ENCODE measurements at regions not wholly inside any gene's neighbourhood (a gene's known extent, or its start where the extent isn't known, plus 50 kb on each side); places are given as distances from the start of the nearest gene placed in this dataset.

GRCh38 chr16:72474501-72475123 is 302.7 kb upstream of the PMFBP1 start:
- no peaks in the 10 kb centered on the region for H3K4me1 ChIP-seq
- intact Hi-C loops (cut with DNase I; ENCODE audit: low total_unique reads), result no loop called here
- no peak overlapping the region for H3K27ac ChIP-seq
- no peaks in the 10 kb centered on the region for H3K36me3 ChIP-seq
- DNase-seq, result no peak
- no peaks in the 10 kb centered on the region for H3K9me3 ChIP-seq
- TF ChIP-seq CTCF (IDR thresholded peaks at IDR 0.05), result no peak
- H3K4me3 ChIP-seq, result no peak overlapping the region
- H3K27me3 ChIP-seq, result no peaks in the 10 kb centered on the region

GRCh38 chr16:72473631-72474030 is 301.7 kb upstream of the PMFBP1 start:
- no peaks in the 10 kb centered on the region for H3K27me3 ChIP-seq
- H3K4me1 ChIP-seq, result no peaks in the 10 kb centered on the region
- H3K27ac ChIP-seq, result no peak overlapping the region
- no peak overlapping the region for H3K4me3 ChIP-seq
- DNase-seq, result no peak
- no peaks in the 10 kb centered on the region for H3K9me3 ChIP-seq
- no peaks in the 10 kb centered on the region for H3K36me3 ChIP-seq
- no peak for TF ChIP-seq CTCF (IDR thresholded peaks at IDR 0.05)
- intact Hi-C loops (cut with DNase I; ENCODE audit: low total_unique reads), result no loop called here

- no peaks in the 10 kb centered on the region for H3K9me3 ChIP-seq
- no peak for DNase-seq
- TF ChIP-seq CTCF (IDR thresholded peaks at IDR 0.05), result no peak
- H3K4me3 ChIP-seq, result no peak overlapping the region
- no peak overlapping the region for H3K27ac ChIP-seq
- intact Hi-C loops (cut with DNase I; ENCODE audit: low total_unique reads), result no loop called here
- no peaks in the 10 kb centered on the region for H3K4me1 ChIP-seq
- no peaks in the 10 kb centered on the region for H3K36me3 ChIP-seq
- H3K27me3 ChIP-seq, result no peaks in the 10 kb centered on the region
These were observed 299.5 kb upstream of the PMFBP1 start for GRCh38 chr16:72471317-72471924.

GRCh38 chr16:72470541-72470940 is 298.6 kb upstream of the PMFBP1 start:
- Histone ChIP-seq H3K36me3 (no peaks in the 10 kb centered on the region), H3K9me3 (no peaks in the 10 kb centered on the region), H3K4me3 (no peak overlapping the region), H3K27me3 (no peaks in the 10 kb centered on the region), H3K27ac (no peak overlapping the region), H3K4me1 (no peaks in the 10 kb centered on the region)
- intact Hi-C loops (cut with DNase I; ENCODE audit: low total_unique reads), result no loop called here
- DNase-seq, result no peak
- TF ChIP-seq CTCF (IDR thresholded peaks at IDR 0.05), result no peak

- Histone ChIP-seq H3K27me3 (no peaks in the 10 kb centered on the region), H3K36me3 (no peaks in the 10 kb centered on the region), H3K27ac (no peak overlapping the region), H3K9me3 (no peaks in the 10 kb centered on the region), H3K4me3 (no peak overlapping the region), H3K4me1 (no peaks in the 10 kb centered on the region)
- DNase-seq, result no peak
- intact Hi-C loops (cut with DNase I; ENCODE audit: low total_unique reads), result loop anchor here (5.0 to 10.0 kb wide), 2 partner anchors 228 to 345 kb away; no protein-coding TSS in a partner anchor
- TF ChIP-seq CTCF (IDR thresholded peaks at IDR 0.05), result no peak
These were observed 298.0 kb upstream of the PMFBP1 start for GRCh38 chr16:72469932-72470331.

Data from tibial artery (tissue), 4 donors.